A549 (cell line): ENCODE measurements at regions not wholly inside any gene's neighbourhood (a gene's known extent, or its start where the extent isn't known, plus 50 kb on each side); places are given as distances from the start of the nearest gene placed in this dataset.

Experiments used
- BHLHE40 ChIP-seq: IDR thresholded peaks from 2 replicates; pipeline ENCODE4 v1.6.1; 2012; ENCODE audit warnings: low read depth, low read length, inconsistent platforms
- MYC ChIP-seq: IDR thresholded peaks from 2 replicates; pipeline ENCODE4 v1.6.1; 2012; ENCODE audit warnings: mild to moderate bottlenecking, inconsistent platforms, low read length, improper control_type of control experiment, borderline replicate concordance
- PHF8 ChIP-seq: fragments of 200-600 bp; sonication (generic); IDR thresholded peaks from 2 replicates; pipeline ENCODE4 v1.6.1; 2016; ENCODE audit warnings: low read depth, mild to moderate bottlenecking, antibody characterized with exemption, moderate library complexity, borderline replicate concordance
- POLR2A ChIP-seq: IDR thresholded peaks from 2 replicates; pipeline ENCODE4 v1.6.1; 2012; ENCODE audit warnings: mild to moderate bottlenecking, low read length
- RARB ChIP-seq: fragments of 250-450 bp; sonication (Bioruptor Pico); IDR thresholded peaks from 2 replicates; pipeline ENCODE4 v1.8.0; 2021; ENCODE audit warnings: mild to moderate bottlenecking, moderate library complexity
- RFX5 ChIP-seq: fragments of 450-650 bp; IDR thresholded peaks from 2 replicates; pipeline ENCODE4 v1.7.1; 2014; ENCODE audit warnings: antibody characterized with exemption, mild to moderate bottlenecking, moderate library complexity
- TF ChIP-seq, protein P1 (sequence below): fragments of >200 bp; sonication (Bioruptor Twin); formaldehyde crosslinking; IDR thresholded peaks from 3 replicates; pipeline ENCODE4 v1.5.1; 2016
- TF ChIP-seq, protein P2 (sequence below): fragments of 200-600 bp; sonication (generic); IDR thresholded peaks from 2 replicates; pipeline ENCODE4 v1.6.1; 2016; ENCODE audit warnings: antibody characterized with exemption, mild to moderate bottlenecking, moderate library complexity

DNA sequence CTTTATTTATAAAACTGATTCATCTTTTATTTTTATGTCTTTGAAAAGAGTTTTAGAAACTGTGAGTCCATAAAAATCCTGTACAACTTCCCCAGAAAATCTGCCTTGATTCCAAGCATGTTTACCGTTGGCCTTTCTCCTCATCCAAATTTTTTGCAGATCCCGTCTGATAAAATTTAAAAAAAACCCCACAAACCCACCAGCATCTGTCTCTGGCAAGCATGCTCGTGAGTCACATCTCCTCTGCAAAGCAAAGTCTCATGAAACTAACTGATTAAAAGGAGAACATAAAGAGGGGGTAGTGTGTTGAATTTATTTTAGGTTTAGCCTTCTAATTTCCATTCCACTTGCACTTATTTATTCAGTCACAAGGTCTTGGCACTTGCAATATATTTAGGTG lies 109.4 kb downstream of the MAT2B start:
- TF ChIP-seq POLR2A (no peak), RFX5 (no peak), BHLHE40 (no peak), PHF8 (no peak), RARB (CRISPR knock-in tag) (no peak), MYC (no peak)
- TF ChIP-seq, protein P1, sequence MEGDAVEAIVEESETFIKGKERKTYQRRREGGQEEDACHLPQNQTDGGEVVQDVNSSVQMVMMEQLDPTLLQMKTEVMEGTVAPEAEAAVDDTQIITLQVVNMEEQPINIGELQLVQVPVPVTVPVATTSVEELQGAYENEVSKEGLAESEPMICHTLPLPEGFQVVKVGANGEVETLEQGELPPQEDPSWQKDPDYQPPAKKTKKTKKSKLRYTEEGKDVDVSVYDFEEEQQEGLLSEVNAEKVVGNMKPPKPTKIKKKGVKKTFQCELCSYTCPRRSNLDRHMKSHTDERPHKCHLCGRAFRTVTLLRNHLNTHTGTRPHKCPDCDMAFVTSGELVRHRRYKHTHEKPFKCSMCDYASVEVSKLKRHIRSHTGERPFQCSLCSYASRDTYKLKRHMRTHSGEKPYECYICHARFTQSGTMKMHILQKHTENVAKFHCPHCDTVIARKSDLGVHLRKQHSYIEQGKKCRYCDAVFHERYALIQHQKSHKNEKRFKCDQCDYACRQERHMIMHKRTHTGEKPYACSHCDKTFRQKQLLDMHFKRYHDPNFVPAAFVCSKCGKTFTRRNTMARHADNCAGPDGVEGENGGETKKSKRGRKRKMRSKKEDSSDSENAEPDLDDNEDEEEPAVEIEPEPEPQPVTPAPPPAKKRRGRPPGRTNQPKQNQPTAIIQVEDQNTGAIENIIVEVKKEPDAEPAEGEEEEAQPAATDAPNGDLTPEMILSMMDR, result no peak
- TF ChIP-seq, protein P2, sequence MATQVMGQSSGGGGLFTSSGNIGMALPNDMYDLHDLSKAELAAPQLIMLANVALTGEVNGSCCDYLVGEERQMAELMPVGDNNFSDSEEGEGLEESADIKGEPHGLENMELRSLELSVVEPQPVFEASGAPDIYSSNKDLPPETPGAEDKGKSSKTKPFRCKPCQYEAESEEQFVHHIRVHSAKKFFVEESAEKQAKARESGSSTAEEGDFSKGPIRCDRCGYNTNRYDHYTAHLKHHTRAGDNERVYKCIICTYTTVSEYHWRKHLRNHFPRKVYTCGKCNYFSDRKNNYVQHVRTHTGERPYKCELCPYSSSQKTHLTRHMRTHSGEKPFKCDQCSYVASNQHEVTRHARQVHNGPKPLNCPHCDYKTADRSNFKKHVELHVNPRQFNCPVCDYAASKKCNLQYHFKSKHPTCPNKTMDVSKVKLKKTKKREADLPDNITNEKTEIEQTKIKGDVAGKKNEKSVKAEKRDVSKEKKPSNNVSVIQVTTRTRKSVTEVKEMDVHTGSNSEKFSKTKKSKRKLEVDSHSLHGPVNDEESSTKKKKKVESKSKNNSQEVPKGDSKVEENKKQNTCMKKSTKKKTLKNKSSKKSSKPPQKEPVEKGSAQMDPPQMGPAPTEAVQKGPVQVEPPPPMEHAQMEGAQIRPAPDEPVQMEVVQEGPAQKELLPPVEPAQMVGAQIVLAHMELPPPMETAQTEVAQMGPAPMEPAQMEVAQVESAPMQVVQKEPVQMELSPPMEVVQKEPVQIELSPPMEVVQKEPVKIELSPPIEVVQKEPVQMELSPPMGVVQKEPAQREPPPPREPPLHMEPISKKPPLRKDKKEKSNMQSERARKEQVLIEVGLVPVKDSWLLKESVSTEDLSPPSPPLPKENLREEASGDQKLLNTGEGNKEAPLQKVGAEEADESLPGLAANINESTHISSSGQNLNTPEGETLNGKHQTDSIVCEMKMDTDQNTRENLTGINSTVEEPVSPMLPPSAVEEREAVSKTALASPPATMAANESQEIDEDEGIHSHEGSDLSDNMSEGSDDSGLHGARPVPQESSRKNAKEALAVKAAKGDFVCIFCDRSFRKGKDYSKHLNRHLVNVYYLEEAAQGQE, result no peak
